ENCODE measurements at regions not wholly inside any gene's neighbourhood (a gene's known extent, or its start where the extent isn't known, plus 50 kb on each side); places are given as distances from the start of the nearest gene placed in this dataset.

GRCh38 chr14:94995551-94995950, 161.8 kb downstream of the DICER1 start:
- DNase-seq (ENCODE audit: insufficient read length, low spot score) (no peak), FAIRE-seq (no peak)
- TF ChIP-seq CTCF (IDR thresholded peaks at IDR 0.05; ENCODE audit: insufficient read depth, missing control alignments), result no peak

- TF ChIP-seq CTCF (IDR thresholded peaks at IDR 0.05; ENCODE audit: insufficient read depth, missing control alignments), result no peak
- no peak for DNase-seq (ENCODE audit: insufficient read length, low spot score)
- FAIRE-seq, result no peak
These were observed 163.1 kb downstream of the DICER1 start for GRCh38 chr14:94994245-94994644.

DNA sequence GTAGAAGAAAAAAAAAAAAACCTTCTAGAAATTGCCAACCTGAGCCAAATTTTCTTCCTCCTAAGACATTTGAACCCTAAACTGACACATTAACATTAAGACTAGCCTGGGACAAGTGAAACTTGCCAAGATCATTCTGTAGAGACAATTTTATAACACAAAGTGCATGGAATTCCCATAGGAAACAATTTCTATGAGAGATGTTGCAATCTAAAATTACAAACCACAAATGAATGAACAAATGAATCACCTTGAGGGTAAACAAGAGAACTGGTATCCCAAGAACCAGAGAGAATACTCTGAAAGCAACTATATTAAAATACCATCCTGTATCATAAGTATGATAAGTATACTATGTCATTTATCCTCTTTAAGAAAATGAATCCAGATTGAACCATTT, 165.3 kb downstream of the DICER1 start:
- FAIRE-seq, result no peak
- no peak for DNase-seq (ENCODE audit: insufficient read length, low spot score)
- TF ChIP-seq CTCF (IDR thresholded peaks at IDR 0.05; ENCODE audit: insufficient read depth, missing control alignments), result no peak

GRCh38 chr14:94989946-94990345, 167.4 kb downstream of the DICER1 start:
- DNase-seq (ENCODE audit: insufficient read length, low spot score), result no peak
- no peak for TF ChIP-seq CTCF (IDR thresholded peaks at IDR 0.05; ENCODE audit: insufficient read depth, missing control alignments)
- FAIRE-seq, result no peak

DNA sequence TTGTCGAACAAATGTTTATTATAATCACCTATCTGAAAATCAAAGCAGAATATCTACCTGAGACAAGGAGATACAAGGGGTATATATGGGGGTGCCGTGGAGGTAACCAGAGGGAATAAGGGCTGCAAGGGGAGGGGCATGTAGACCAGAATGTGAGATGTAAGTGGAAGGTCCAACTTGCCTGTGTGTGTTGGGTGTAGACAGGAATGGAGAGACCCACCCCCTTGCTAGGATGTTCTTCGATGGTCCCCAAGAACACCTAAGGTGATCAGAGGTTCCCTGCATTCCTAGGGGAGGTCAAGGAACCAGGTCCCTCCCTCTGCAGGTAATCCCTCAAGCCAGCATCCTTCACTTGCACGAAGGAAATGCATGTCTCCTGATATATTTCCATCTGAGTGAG, 167.9 kb downstream of the DICER1 start:
- no peak for TF ChIP-seq CTCF (IDR thresholded peaks at IDR 0.05; ENCODE audit: insufficient read depth, missing control alignments)
- FAIRE-seq, result no peak
- no peak for DNase-seq (ENCODE audit: insufficient read length, low spot score)

DNA sequence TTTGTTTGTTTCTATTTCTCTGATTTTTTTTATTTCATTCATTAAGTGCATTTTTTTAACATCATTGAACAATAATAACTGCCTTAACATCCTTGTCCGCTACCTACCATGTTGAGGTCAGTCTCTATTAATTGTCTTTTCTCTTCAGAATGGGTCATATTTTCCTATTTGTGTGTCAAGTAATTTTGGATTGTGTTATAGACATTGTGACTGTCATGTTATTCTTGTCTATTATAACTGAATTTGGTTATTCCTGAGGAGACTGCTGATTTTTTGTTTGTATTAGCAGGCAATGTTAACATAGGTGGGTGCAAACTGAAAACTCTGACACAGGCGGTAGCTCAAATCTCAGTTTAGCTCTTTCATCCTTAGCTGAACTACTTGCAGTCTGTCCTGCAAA, 169.9 kb downstream of the DICER1 start:
- TF ChIP-seq CTCF (IDR thresholded peaks at IDR 0.05; ENCODE audit: insufficient read depth, missing control alignments), result no peak
- DNase-seq (ENCODE audit: insufficient read length, low spot score) (no peak), FAIRE-seq (no peak)

GRCh38 chr14:94979891-94980290, 177.4 kb downstream of the DICER1 start:
- no peak for TF ChIP-seq CTCF (IDR thresholded peaks at IDR 0.05; ENCODE audit: insufficient read depth, missing control alignments)
- FAIRE-seq, result no peak
- DNase-seq (ENCODE audit: insufficient read length, low spot score), result no peak

All from D721Med (cell line).